Uterus (tissue), 2 donors: ENCODE measurements at regions not wholly inside any gene's neighbourhood (a gene's known extent, or its start where the extent isn't known, plus 50 kb on each side); places are given as distances from the start of the nearest gene placed in this dataset.

ENCODE experiments used
- POLR2A ChIP-seq, 2 donors: fragments of 450-650 bp; IDR thresholded peaks; one replicate each; pipeline ENCODE4 v1.6.1; 2016; ENCODE audit warnings: antibody characterized with exemption in 2 of 2, mild to moderate bottlenecking in 1 of 2, moderate library complexity in 1 of 2
- TF ChIP-seq, protein P1 (sequence below), 4 experiments: fragments of 200-600 bp in 2 of 4; fragments of 450-650 bp in 2 of 4; sonication (generic) in 2 of 4; IDR thresholded peaks; one replicate each; pipeline ENCODE4 v1.5.1; 2016 to 2019; ENCODE audit warnings: antibody characterized with exemption in 4 of 4, mild to moderate bottlenecking in 2 of 4, moderate library complexity in 1 of 4

DNA sequence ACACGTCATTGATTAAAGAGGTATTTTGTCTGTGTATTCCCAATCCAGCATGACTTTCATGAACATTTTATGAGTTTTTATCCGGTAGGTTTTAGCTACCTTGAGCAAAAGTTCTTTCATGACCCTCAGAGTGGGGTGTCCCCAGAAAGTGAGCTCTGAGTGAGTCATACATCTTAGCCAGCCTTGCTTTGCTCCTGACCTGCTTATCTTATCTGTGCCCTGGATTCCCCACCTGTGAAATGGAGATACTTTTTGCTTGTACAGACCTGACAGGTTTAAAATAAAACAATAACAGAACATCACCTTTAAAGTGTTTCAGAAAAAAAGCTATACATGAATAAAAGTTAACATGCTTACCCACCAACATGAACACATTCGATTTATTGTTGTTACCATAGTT, 202.8 kb upstream of the SOX5 start:
- TF ChIP-seq, protein P1, sequence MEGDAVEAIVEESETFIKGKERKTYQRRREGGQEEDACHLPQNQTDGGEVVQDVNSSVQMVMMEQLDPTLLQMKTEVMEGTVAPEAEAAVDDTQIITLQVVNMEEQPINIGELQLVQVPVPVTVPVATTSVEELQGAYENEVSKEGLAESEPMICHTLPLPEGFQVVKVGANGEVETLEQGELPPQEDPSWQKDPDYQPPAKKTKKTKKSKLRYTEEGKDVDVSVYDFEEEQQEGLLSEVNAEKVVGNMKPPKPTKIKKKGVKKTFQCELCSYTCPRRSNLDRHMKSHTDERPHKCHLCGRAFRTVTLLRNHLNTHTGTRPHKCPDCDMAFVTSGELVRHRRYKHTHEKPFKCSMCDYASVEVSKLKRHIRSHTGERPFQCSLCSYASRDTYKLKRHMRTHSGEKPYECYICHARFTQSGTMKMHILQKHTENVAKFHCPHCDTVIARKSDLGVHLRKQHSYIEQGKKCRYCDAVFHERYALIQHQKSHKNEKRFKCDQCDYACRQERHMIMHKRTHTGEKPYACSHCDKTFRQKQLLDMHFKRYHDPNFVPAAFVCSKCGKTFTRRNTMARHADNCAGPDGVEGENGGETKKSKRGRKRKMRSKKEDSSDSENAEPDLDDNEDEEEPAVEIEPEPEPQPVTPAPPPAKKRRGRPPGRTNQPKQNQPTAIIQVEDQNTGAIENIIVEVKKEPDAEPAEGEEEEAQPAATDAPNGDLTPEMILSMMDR (IDR thresholded peaks at IDR 0.05) = no peak
- TF ChIP-seq POLR2A (IDR thresholded peaks at IDR 0.05) = no peak
